ENCODE measurements at regions not wholly inside any gene's neighbourhood (a gene's known extent, or its start where the extent isn't known, plus 50 kb on each side); places are given as distances from the start of the nearest gene placed in this dataset.

- no peak for DNase-seq (ENCODE audit: low read depth in 4 of 4, low spot score in 3 of 4)
Observed at GRCh38 chr6:23269436-23269835, 700.1 kb downstream of the HDGFL1 start.

- DNase-seq (ENCODE audit: low read depth in 4 of 4, low spot score in 3 of 4): no peak
Observed at GRCh38 chr6:23272536-23272935, 703.2 kb downstream of the HDGFL1 start.

GRCh38 chr6:23277521-23278179 is 708.3 kb downstream of the HDGFL1 start:
- no peak for DNase-seq (ENCODE audit: low read depth in 4 of 4, low spot score in 3 of 4)

- no peak for DNase-seq (ENCODE audit: low read depth in 4 of 4, low spot score in 3 of 4)
Observed at GRCh38 chr6:23278180-23278532, 708.8 kb downstream of the HDGFL1 start.

- no peak for DNase-seq (ENCODE audit: low read depth in 4 of 4, low spot score in 3 of 4)
Observed at GRCh38 chr6:23280437-23280836, 711.1 kb downstream of the HDGFL1 start.

- no peak for DNase-seq (ENCODE audit: low read depth in 4 of 4, low spot score in 3 of 4)
Observed at GRCh38 chr6:23282252-23283021, 713.1 kb downstream of the HDGFL1 start.

- DNase-seq (ENCODE audit: low read depth in 4 of 4, low spot score in 3 of 4): no peak
Observed at GRCh38 chr6:23293653-23294052, 724.3 kb downstream of the HDGFL1 start.

GRCh38 chr6:23301556-23301955 is 732.2 kb downstream of the HDGFL1 start:
- no peak for DNase-seq (ENCODE audit: low read depth in 4 of 4, low spot score in 3 of 4)

- no peak for DNase-seq (ENCODE audit: low read depth in 4 of 4, low spot score in 3 of 4)
Observed at GRCh38 chr6:23302514-23302913, 733.1 kb downstream of the HDGFL1 start.

GRCh38 chr6:23305325-23305943 is 736.1 kb downstream of the HDGFL1 start:
- DNase-seq (ENCODE audit: low read depth in 4 of 4, low spot score in 3 of 4): no peak

- no peak for DNase-seq (ENCODE audit: low read depth in 4 of 4, low spot score in 3 of 4)
Observed at GRCh38 chr6:23306251-23306950, 737.0 kb downstream of the HDGFL1 start.

- DNase-seq (ENCODE audit: low read depth in 4 of 4, low spot score in 3 of 4): no peak
Observed at GRCh38 chr6:23307516-23307915, 738.1 kb downstream of the HDGFL1 start.

- no peak for DNase-seq (ENCODE audit: low read depth in 4 of 4, low spot score in 3 of 4)
Observed at GRCh38 chr6:23308166-23308565, 738.8 kb downstream of the HDGFL1 start.

GRCh38 chr6:23311211-23311610 is 741.8 kb downstream of the HDGFL1 start:
- DNase-seq (ENCODE audit: low read depth in 4 of 4, low spot score in 3 of 4): no peak

- DNase-seq (ENCODE audit: low read depth in 4 of 4, low spot score in 3 of 4): no peak
Observed at GRCh38 chr6:23316131-23316530, 746.8 kb downstream of the HDGFL1 start.

- DNase-seq (ENCODE audit: low read depth in 4 of 4, low spot score in 3 of 4): no peak
Observed at GRCh38 chr6:23316931-23317330, 747.6 kb downstream of the HDGFL1 start.

- DNase-seq (ENCODE audit: low read depth in 4 of 4, low spot score in 3 of 4): no peak
Observed at GRCh38 chr6:23319582-23319981, 750.2 kb downstream of the HDGFL1 start.

GRCh38 chr6:23320471-23321015 is 751.2 kb downstream of the HDGFL1 start:
- DNase-seq (ENCODE audit: low read depth in 4 of 4, low spot score in 3 of 4): no peak

GRCh38 chr6:23323897-23324296 is 754.5 kb downstream of the HDGFL1 start:
- no peak for DNase-seq (ENCODE audit: low read depth in 4 of 4, low spot score in 3 of 4)

GRCh38 chr6:23325065-23325464 is 755.7 kb downstream of the HDGFL1 start:
- DNase-seq (ENCODE audit: low read depth in 4 of 4, low spot score in 3 of 4): no peak

GRCh38 chr6:23327621-23328020 is 758.3 kb downstream of the HDGFL1 start:
- DNase-seq (ENCODE audit: low read depth in 4 of 4, low spot score in 3 of 4): no peak
